ENCODE measurements at regions not wholly inside any gene's neighbourhood (a gene's known extent, or its start where the extent isn't known, plus 50 kb on each side); places are given as distances from the start of the nearest gene placed in this dataset.
A peak's percentile ranks its signal among the peaks of the same experiment; 100 is the strongest.

- Histone ChIP-seq H3K4me1 (no peaks in the 10 kb centered on the region; the same call in 1 of the 2 replicates), H3K9me3 (no peaks in the 10 kb centered on the region), H3K4me3 (ENCODE audit: low read depth, low read length) (peak overlapping the region; percentile 84), H3K27me3 (no peaks in the 10 kb centered on the region), H3K36me3 (peaks cover 10% of the 10 kb centered on the region)
- 0 out of 2 replicates have a peak, but pooled peaks have one; percentile 1 for TF ChIP-seq CTCF (IDR thresholded peaks at IDR 0.05; ENCODE audit: low read depth, low read length)
- DNase-seq = peak; percentile 44
These were observed 61.9 kb downstream of the SMUG1 start for GRCh38 chr12:54126696-54127537.

- Histone ChIP-seq H3K27me3 (no peaks in the 10 kb centered on the region), H3K4me1 (no peaks in the 10 kb centered on the region; the same call in 1 of the 2 replicates), H3K36me3 (peaks cover 10% of the 10 kb centered on the region), H3K4me3 (ENCODE audit: low read depth, low read length) (peak overlapping the region; percentile 84), H3K9me3 (no peaks in the 10 kb centered on the region)
- DNase-seq = no peak
- no peak for TF ChIP-seq CTCF (IDR thresholded peaks at IDR 0.05; ENCODE audit: low read depth, low read length)
These were observed 61.1 kb downstream of the SMUG1 start for GRCh38 chr12:54127538-54128259.

- no peak for TF ChIP-seq CTCF (IDR thresholded peaks at IDR 0.05; ENCODE audit: low read depth, low read length)
These were observed 60.4 kb downstream of the SMUG1 start for GRCh38 chr12:54128416-54128815.

GRCh38 chr12:54129028-54129903 is 59.5 kb downstream of the SMUG1 start:
- Histone ChIP-seq H3K4me3 (ENCODE audit: low read depth, low read length) (no peak overlapping the region), H3K9me3 (no peaks in the 10 kb centered on the region), H3K4me1 (no peaks in the 10 kb centered on the region; the same call in 1 of the 2 replicates), H3K27me3 (no peaks in the 10 kb centered on the region), H3K36me3 (peaks cover 10% of the 10 kb centered on the region)
- DNase-seq = no peak
- TF ChIP-seq CTCF (IDR thresholded peaks at IDR 0.05; ENCODE audit: low read depth, low read length) = no peak

More at GRCh38 chr12:54128416-54128815, 60.4 kb downstream of the SMUG1 start:
- no peaks in the 10 kb centered on the region for H3K9me3 ChIP-seq
- no peaks in the 10 kb centered on the region; the same call in 1 of the 2 replicates for H3K4me1 ChIP-seq
- no peak overlapping the region for H3K4me3 ChIP-seq (ENCODE audit: low read depth, low read length)
- H3K27me3 ChIP-seq = no peaks in the 10 kb centered on the region
- H3K36me3 ChIP-seq = peaks cover 10% of the 10 kb centered on the region
- no peak for DNase-seq

Data from BE2C (cell line).